Endothelial cell of umbilical vein (primary cell): ENCODE measurements at regions not wholly inside any gene's neighbourhood (a gene's known extent, or its start where the extent isn't known, plus 50 kb on each side); places are given as distances from the start of the nearest gene placed in this dataset.

ENCODE experiments used
- MYC ChIP-seq: IDR thresholded peaks from one replicate; pipeline ENCODE4 v1.6.1; 2011; ENCODE audit warnings: mild to moderate bottlenecking, low read depth, low read length
- TF ChIP-seq, protein P1 (sequence below), 2 donors: IDR thresholded peaks; 1 replicate in 1 of 2; 2 replicates in 1 of 2; pipeline ENCODE4 v1.5.1; 2011; ENCODE audit warnings: low read length in 2 of 2, mild to moderate bottlenecking in 2 of 2, moderate library complexity in 2 of 2, control low read depth in 1 of 2, inconsistent platforms in 1 of 2, low read depth in 1 of 2; ENCODE audit not compliant: insufficient read depth in 1 of 2; ENCODE audit errors: extremely low read depth in 1 of 2

DNA sequence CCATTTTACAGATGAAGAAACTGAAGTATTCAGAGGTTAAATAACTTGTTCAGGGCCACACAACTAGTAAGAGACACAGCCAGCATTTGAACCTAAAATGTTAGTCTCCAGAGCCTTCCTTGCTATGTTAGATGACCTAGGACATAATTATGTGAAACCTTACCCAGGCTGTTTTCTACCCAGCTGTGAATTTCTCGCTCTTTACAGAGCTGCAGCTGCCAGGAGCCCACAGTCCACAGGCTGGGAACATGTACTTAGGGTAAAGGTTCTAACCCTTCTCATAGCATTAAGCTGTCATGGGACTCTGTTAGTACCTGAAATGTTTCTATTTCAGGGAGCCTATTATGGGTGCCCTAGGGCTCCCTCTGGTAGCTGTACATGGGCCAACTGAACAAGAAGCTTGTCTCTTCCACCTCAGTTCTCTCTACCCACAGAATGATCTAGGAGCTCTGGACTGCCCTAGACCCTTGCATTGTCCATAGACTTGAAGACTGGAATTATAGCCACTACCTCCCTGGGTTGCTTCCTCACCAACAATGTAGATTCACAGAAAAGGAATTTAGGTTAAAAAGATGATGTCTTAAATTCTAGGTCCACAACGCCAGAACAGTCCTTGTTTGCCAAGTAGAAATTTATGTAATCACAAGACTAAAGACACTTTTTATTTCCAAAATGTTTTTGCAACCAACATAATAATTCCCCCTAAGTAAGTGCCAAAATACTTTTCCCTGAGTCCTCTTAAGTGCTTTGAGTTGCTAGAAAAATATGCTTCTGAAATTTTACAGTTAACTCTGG, 262.9 kb downstream of the PIK3R1 start:
- no peak for TF ChIP-seq MYC
- TF ChIP-seq, protein P1, sequence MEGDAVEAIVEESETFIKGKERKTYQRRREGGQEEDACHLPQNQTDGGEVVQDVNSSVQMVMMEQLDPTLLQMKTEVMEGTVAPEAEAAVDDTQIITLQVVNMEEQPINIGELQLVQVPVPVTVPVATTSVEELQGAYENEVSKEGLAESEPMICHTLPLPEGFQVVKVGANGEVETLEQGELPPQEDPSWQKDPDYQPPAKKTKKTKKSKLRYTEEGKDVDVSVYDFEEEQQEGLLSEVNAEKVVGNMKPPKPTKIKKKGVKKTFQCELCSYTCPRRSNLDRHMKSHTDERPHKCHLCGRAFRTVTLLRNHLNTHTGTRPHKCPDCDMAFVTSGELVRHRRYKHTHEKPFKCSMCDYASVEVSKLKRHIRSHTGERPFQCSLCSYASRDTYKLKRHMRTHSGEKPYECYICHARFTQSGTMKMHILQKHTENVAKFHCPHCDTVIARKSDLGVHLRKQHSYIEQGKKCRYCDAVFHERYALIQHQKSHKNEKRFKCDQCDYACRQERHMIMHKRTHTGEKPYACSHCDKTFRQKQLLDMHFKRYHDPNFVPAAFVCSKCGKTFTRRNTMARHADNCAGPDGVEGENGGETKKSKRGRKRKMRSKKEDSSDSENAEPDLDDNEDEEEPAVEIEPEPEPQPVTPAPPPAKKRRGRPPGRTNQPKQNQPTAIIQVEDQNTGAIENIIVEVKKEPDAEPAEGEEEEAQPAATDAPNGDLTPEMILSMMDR (IDR thresholded peaks at IDR 0.05; ENCODE audit: extremely low read depth in 1 of 2, insufficient read depth in 1 of 2, low read depth in 1 of 2, low read length in 2 of 2): no peak
